Esophagus squamous epithelium (tissue), 4 donors: ENCODE measurements at regions not wholly inside any gene's neighbourhood (a gene's known extent, or its start where the extent isn't known, plus 50 kb on each side); places are given as distances from the start of the nearest gene placed in this dataset.

Experiments used
- POLR2A ChIP-seq, 4 donors: fragments of 450-650 bp; IDR thresholded peaks; one replicate each; pipeline ENCODE4 v1.6.1; 2017; ENCODE audit warnings: antibody characterized with exemption in 4 of 4, mild to moderate bottlenecking in 4 of 4, moderate library complexity in 3 of 4
- TF ChIP-seq, protein P1 (sequence below), 6 experiments: fragments of 450-650 bp in 4 of 6; fragments of 200-600 bp in 2 of 6; sonication (generic) in 2 of 6; IDR thresholded peaks; one replicate each; pipeline ENCODE4 v1.5.1; 2016 to 2019; ENCODE audit warnings: antibody characterized with exemption in 6 of 6, mild to moderate bottlenecking in 4 of 6, moderate library complexity in 4 of 6

DNA sequence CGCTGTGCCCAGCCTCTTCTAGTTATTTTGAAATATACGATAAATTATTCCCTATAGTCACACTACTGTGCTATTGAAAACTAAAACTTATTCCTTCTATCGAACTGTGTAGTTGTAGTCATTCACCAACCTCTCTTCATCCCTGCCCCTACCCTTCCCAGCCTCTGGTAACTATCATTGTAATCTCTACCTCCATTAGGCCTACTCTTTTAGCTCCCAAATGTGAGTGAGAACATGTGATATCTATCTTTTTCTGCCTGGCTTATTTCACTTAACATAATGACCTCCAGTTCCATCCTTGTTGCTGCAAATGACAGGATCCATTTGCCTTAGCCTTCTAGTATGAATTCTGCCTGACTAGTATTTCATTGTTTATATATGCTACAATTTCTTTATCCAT, 127.4 kb downstream of the PSAT1 start:
- TF ChIP-seq, protein P1, sequence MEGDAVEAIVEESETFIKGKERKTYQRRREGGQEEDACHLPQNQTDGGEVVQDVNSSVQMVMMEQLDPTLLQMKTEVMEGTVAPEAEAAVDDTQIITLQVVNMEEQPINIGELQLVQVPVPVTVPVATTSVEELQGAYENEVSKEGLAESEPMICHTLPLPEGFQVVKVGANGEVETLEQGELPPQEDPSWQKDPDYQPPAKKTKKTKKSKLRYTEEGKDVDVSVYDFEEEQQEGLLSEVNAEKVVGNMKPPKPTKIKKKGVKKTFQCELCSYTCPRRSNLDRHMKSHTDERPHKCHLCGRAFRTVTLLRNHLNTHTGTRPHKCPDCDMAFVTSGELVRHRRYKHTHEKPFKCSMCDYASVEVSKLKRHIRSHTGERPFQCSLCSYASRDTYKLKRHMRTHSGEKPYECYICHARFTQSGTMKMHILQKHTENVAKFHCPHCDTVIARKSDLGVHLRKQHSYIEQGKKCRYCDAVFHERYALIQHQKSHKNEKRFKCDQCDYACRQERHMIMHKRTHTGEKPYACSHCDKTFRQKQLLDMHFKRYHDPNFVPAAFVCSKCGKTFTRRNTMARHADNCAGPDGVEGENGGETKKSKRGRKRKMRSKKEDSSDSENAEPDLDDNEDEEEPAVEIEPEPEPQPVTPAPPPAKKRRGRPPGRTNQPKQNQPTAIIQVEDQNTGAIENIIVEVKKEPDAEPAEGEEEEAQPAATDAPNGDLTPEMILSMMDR (IDR thresholded peaks at IDR 0.05): no peak
- TF ChIP-seq POLR2A (IDR thresholded peaks at IDR 0.05): no peak
